GM12892 (cell line): ENCODE measurements at regions not wholly inside any gene's neighbourhood (a gene's known extent, or its start where the extent isn't known, plus 50 kb on each side); places are given as distances from the start of the nearest gene placed in this dataset.

ENCODE experiments used
- POLR2A ChIP-seq: IDR thresholded peaks from 2 replicates; pipeline ENCODE4 v1.6.1; 2011; ENCODE audit warnings: low read depth, low read length, control low read depth
- POLR2AphosphoS5 ChIP-seq: IDR thresholded peaks from 2 replicates; pipeline ENCODE4 v1.6.1; 2011; ENCODE audit warnings: low read depth, low read length, control low read depth
- TAF1 ChIP-seq: IDR thresholded peaks from 2 replicates; pipeline ENCODE4 v1.6.1; 2011; ENCODE audit warnings: low read depth, mild to moderate bottlenecking, control low read depth, low read length, borderline replicate concordance

GRCh38 chr20:40464731-40465208 is 224.3 kb downstream of the MAFB start:
- TF ChIP-seq TAF1 (no peak), POLR2AphosphoS5 (no peak), POLR2A (no peak)
